ENCODE measurements at regions not wholly inside any gene's neighbourhood (a gene's known extent, or its start where the extent isn't known, plus 50 kb on each side); places are given as distances from the start of the nearest gene placed in this dataset.

DNA sequence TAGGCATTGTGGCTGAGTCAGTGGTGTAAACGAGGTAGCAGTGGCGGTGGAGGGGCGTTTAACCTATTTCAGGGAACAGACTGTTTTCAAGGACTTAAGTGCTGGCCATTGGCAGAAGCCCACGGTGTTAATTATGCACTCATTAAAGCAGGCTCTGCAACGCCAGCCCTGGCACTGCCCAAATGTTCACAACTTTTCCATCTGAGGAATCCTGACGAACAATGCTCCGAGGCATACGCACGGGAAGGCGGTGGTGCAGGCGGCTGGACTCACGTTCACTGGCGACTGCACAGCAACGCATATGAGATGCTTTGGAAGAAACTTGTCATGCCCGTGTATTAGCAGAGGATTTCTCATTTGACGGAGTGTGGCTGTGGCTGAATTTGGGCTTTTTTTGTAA is 70.6 kb upstream of the SLC24A4 start:
- no peak overlapping the region for H3K27ac ChIP-seq
- TF ChIP-seq, protein P1, sequence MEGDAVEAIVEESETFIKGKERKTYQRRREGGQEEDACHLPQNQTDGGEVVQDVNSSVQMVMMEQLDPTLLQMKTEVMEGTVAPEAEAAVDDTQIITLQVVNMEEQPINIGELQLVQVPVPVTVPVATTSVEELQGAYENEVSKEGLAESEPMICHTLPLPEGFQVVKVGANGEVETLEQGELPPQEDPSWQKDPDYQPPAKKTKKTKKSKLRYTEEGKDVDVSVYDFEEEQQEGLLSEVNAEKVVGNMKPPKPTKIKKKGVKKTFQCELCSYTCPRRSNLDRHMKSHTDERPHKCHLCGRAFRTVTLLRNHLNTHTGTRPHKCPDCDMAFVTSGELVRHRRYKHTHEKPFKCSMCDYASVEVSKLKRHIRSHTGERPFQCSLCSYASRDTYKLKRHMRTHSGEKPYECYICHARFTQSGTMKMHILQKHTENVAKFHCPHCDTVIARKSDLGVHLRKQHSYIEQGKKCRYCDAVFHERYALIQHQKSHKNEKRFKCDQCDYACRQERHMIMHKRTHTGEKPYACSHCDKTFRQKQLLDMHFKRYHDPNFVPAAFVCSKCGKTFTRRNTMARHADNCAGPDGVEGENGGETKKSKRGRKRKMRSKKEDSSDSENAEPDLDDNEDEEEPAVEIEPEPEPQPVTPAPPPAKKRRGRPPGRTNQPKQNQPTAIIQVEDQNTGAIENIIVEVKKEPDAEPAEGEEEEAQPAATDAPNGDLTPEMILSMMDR (IDR thresholded peaks at IDR 0.05; ENCODE audit: low read depth, low read length) = no peak
- no peaks in the 10 kb centered on the region for H3K9me3 ChIP-seq (ENCODE audit: severe bottlenecking)
- H3K36me3 ChIP-seq = no peaks in the 10 kb centered on the region
- H3K27me3 ChIP-seq (ENCODE audit: insufficient read depth, low read depth, severe bottlenecking) = no peaks in the 10 kb centered on the region
- DNase-seq = no peak
- H3K4me3 ChIP-seq (ENCODE audit: low read depth, low read length) = no peak overlapping the region

DNA sequence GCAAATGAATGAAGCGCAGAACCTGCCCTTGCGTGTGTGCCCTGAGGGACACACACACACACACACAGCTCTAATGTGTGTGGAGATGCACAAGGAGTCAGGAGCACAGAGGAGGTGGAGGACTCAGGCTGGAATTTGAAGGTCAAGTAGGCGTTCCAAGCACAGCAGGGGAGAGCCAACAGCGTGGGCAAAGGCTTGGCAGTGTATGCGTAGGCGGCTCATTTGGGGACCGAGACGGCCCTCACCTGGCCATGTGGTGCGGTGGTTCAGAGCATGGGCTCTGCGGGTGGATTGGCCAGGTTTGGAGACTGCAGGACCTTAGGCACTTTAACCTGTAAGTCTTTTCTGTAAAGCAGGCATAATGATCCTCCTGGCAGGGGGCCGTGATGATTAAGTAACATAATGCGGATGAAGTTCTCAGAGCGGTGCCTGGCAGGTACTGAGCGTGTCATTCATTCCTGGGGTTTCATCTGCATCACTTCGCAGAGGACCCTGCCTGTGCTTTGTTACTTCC is 69.5 kb upstream of the SLC24A4 start:
- Histone ChIP-seq H3K9me3 (ENCODE audit: severe bottlenecking) (no peaks in the 10 kb centered on the region), H3K27me3 (ENCODE audit: insufficient read depth, low read depth, severe bottlenecking) (no peaks in the 10 kb centered on the region), H3K27ac (no peak overlapping the region), H3K36me3 (no peaks in the 10 kb centered on the region), H3K4me3 (ENCODE audit: low read depth, low read length) (no peak overlapping the region)
- TF ChIP-seq, protein P1 (IDR thresholded peaks at IDR 0.05; ENCODE audit: low read depth, low read length) = peak; percentile 54
- peak; percentile 76 for DNase-seq

DNA sequence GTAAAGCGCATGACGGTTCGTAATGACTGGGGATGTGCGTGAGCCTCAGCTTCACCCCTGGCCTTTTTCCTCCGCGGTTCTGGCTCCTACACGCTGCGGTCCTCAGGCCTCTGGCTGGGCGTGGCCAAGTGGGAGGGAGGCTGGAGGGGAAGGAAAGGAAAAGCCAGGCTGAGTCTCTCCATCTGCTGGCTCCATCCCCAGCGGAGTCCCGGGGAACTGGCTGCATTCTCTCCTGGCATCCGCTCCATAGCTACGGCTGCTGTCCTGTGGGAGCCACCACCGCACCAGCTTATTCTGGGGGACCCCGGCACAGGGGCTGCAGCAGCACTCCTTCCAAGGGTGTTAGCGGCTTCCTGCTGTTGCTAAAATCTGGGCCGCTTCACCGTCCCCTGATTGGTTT is 68.2 kb upstream of the SLC24A4 start:
- Histone ChIP-seq H3K27ac (no peak overlapping the region), H3K36me3 (no peaks in the 10 kb centered on the region), H3K27me3 (ENCODE audit: insufficient read depth, low read depth, severe bottlenecking) (no peaks in the 10 kb centered on the region), H3K4me3 (ENCODE audit: low read depth, low read length) (no peak overlapping the region), H3K9me3 (ENCODE audit: severe bottlenecking) (no peaks in the 10 kb centered on the region)
- DNase-seq = peak; percentile 72
- TF ChIP-seq, protein P1 (IDR thresholded peaks at IDR 0.05; ENCODE audit: low read depth, low read length) = peak; percentile 19; the same call in 1 of the 2 replicates

DNA sequence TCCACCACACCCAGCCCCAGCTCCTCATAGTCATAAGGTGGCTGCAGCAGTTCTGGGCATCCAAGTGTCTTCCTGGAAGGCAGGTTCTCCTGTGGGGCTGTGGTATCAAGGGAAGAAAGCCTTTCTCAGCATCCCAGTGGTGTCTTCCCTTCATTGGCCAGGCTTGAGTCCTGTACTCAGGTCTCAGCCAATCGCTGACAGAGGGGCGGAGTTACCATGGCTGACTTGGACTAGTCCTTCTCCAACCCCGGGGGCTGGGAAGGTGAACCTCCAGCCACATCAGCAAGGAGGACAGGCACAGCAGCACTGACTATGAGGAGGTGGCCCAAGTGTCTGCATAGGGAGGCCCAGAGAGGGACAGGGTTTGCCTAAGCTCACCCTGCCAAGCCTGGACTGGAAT is 64.0 kb upstream of the SLC24A4 start:
- no peak overlapping the region for H3K4me3 ChIP-seq (ENCODE audit: low read depth, low read length)
- TF ChIP-seq, protein P1 (IDR thresholded peaks at IDR 0.05; ENCODE audit: low read depth, low read length) = no peak
- no peak overlapping the region for H3K27ac ChIP-seq
- no peaks in the 10 kb centered on the region for H3K9me3 ChIP-seq (ENCODE audit: severe bottlenecking)
- no peaks in the 10 kb centered on the region for H3K36me3 ChIP-seq
- no peaks in the 10 kb centered on the region for H3K27me3 ChIP-seq (ENCODE audit: insufficient read depth, low read depth, severe bottlenecking)
- no peak for DNase-seq

DNA sequence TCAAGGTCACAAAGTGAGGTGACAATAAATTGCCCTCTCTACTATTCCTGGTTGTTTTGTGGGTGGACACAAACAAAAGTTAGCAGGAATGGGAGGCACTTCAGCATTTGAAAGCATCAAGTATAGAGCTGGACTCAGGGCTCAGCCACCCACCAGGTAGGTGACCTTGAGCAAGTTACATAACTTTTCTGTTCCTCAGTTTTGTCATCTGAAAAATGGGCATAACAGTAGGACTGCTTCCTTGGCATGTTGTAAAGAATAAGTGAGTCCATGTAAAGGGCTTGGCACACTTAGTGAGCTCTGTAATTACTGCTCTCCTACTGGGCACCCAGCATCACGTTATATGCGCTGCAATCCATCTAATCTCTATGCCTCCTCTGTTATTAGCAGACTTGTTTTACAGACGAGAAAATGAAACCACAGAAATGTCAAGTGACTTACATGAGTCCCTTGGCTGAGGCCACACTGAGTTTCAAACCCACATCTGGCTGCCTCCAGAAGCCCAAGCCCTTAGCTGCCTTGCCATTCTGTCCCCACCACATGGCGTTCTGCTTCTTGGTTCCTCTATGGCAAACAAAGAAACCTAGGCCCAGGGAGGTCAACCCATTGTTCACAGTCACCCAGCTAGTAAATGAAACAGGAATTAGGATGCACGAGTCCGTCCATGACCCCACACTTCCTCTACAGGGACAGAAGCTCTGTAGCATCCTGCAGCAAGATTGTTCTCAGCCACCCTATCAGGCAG is 63.2 kb upstream of the SLC24A4 start:
- Histone ChIP-seq H3K4me3 (ENCODE audit: low read depth, low read length) (no peak overlapping the region), H3K36me3 (no peaks in the 10 kb centered on the region), H3K27me3 (ENCODE audit: insufficient read depth, low read depth, severe bottlenecking) (no peaks in the 10 kb centered on the region), H3K27ac (no peak overlapping the region), H3K9me3 (ENCODE audit: severe bottlenecking) (no peaks in the 10 kb centered on the region)
- DNase-seq = no peak
- TF ChIP-seq, protein P1 (IDR thresholded peaks at IDR 0.05; ENCODE audit: low read depth, low read length) = no peak

DNA sequence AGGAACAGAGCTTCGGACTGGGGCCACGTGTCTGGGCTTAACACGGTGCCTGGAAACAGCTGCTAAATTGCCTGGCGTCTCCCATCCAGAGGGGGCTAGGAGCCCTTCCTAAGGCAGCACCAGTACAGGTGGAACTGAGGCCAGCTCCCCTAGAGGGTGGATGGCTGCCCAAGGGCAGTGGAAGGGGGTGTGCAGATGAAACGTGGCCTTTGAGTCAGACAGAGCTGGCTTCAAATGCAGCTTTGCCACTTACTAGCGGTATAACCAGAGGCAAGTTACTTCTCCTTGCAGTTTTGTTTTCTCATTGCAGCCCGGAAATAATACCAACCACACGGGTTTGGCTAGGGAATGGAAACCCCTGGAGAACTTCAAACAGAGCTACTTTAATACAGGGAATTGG is 59.3 kb upstream of the SLC24A4 start:
- Histone ChIP-seq H3K9me3 (ENCODE audit: severe bottlenecking) (no peaks in the 10 kb centered on the region), H3K36me3 (no peaks in the 10 kb centered on the region), H3K27me3 (ENCODE audit: insufficient read depth, low read depth, severe bottlenecking) (no peaks in the 10 kb centered on the region), H3K27ac (no peak overlapping the region), H3K4me3 (ENCODE audit: low read depth, low read length) (no peak overlapping the region)
- DNase-seq = no peak
- TF ChIP-seq, protein P1 (IDR thresholded peaks at IDR 0.05; ENCODE audit: low read depth, low read length) = no peak
